Activated naive CD4-positive, alpha-beta T cell treated with anti-CD3 and anti-CD28 coated beads for 36 hours (primary cell): ENCODE measurements at regions not wholly inside any gene's neighbourhood (a gene's known extent, or its start where the extent isn't known, plus 50 kb on each side); places are given as distances from the start of the nearest gene placed in this dataset.
"Not testable (repeated sequence)": the region's sequence is repeated elsewhere in the genome, so short reads cannot be mapped to it uniquely, and the experiment has no call there.

ENCODE experiments used
- CTCF ChIA-PET: fragments of 350-600 bp; sonication (Branson Sonifier 250); formaldehyde crosslinking; loops from one replicate; lab custom pipeline; 2021; ENCODE audit warnings: antibody characterized with exemption; lab: Charles Lee
- DNase-seq: peaks from one replicate; pipeline ENCODE4 v3.0.0-alpha.2; 2020
- H3K27ac Mint-ChIP-seq: one replicate; pipeline ENCODE4 v1.8.0; 2021; ENCODE audit warnings: mild to moderate bottlenecking, mixed read lengths
- H3K27me3 Mint-ChIP-seq: one replicate; pipeline ENCODE4 v1.8.0; 2021; ENCODE audit warnings: low read depth, mixed read lengths
- H3K36me3 Mint-ChIP-seq: one replicate; pipeline ENCODE4 v1.8.0; 2021; ENCODE audit warnings: low read depth, mixed read lengths
- H3K4me1 Mint-ChIP-seq: one replicate; pipeline ENCODE4 v1.8.0; 2021; ENCODE audit warnings: low read depth, mixed read lengths
- H3K4me3 Mint-ChIP-seq: one replicate; pipeline ENCODE4 v1.8.0; 2021; ENCODE audit warnings: mild to moderate bottlenecking, moderate library complexity, mixed read lengths
- H3K9me3 Mint-ChIP-seq: one replicate; pipeline ENCODE4 v1.8.0; 2021; ENCODE audit warnings: mixed read lengths
- intact Hi-C: fragments of 100-400 bp; cut with micrococcal nuclease; formaldehyde crosslinking; loops from one replicate; pipeline ENCODE4 v1.15.1; 2023

DNA sequence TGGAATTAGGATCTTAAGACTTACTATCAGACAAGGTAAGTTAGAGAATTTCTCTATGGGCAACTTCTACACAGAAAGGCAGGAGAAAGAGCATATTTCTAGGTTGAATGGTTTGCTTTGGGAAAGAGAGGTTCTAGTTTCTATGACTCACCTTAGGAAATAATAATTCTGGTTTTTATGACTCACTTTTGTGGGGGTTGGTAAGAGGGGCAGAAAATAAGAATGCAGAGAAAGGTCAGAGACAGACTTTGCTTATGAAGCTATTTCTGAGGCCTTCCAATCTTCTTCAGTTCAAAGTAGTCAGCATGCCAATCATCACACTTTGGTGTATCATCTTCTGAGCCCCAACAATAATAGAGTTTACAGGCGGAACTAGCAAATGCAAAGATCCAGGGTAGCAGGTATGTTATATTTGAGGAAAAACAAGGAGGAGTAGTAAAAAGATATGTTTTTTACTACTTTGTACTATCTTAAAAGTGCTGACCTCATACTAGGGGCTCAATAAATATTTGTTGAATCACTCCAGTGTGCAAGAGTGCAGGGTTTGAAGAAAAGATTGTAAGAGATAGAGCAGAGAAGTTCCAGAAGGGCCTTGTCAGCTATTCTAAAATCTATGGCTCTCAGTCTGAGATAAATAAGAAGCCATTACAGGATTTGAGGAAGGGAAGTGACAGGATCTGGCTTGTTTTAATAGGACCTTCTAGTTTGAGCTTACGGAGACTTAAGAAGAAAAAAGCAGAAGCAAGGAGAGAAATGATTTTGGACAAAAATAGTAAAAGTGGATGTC is 56.7 kb upstream of the LRFN5 start:
- CTCF ChIA-PET: no interaction called here
- no peak for DNase-seq
- intact Hi-C loops: no loop called here
- Mint-ChIP-seq H3K27me3 (no peaks in the 10 kb centered on the region), H3K9me3 (peaks cover 1% of the 10 kb centered on the region), H3K4me1 (peaks cover 3% of the 10 kb centered on the region), H3K4me3 (no peak overlapping the region), H3K27ac (no peak overlapping the region), H3K36me3 (no peaks in the 10 kb centered on the region)

GRCh38 chr14:41549282-41549681 is 57.4 kb upstream of the LRFN5 start:
- Mint-ChIP-seq H3K9me3 (peaks cover 1% of the 10 kb centered on the region), H3K4me1 (peaks cover 3% of the 10 kb centered on the region), H3K27me3 (no peaks in the 10 kb centered on the region), H3K27ac (no peak overlapping the region), H3K4me3 (no peak overlapping the region), H3K36me3 (no peaks in the 10 kb centered on the region)
- intact Hi-C loops: no loop called here
- no peak for DNase-seq
- CTCF ChIA-PET: interaction anchor here (0.6 kb wide), 1 partner anchor 61 kb away, joined by 3 read pairs; no protein-coding TSS in a partner anchor

DNA sequence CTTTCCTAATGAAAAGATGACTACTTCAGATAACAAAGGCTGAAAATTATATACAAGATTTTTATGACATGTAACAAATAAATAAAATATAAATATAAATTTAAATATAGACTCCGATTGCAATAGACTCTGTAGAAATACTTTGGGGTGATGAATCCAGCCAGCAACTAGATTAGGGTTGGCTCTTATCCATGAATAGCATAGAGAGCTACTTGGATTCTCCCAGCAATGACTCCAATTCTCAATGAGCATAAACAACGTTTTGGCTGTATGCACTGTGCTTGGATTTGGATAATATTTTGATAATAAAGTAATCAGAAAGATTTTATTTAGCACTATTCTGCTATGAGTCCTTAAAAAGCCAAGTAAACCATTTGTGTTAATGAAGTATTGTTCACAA is 58.0 kb upstream of the LRFN5 start:
- no peaks in the 10 kb centered on the region for H3K27me3 Mint-ChIP-seq
- no peak overlapping the region for H3K4me3 Mint-ChIP-seq
- no peak for DNase-seq
- H3K9me3 Mint-ChIP-seq: no peaks in the 10 kb centered on the region
- CTCF ChIA-PET: no interaction called here
- H3K36me3 Mint-ChIP-seq: no peaks in the 10 kb centered on the region
- intact Hi-C loops: no loop called here
- H3K27ac Mint-ChIP-seq: no peak overlapping the region
- peaks cover 3% of the 10 kb centered on the region for H3K4me1 Mint-ChIP-seq

DNA sequence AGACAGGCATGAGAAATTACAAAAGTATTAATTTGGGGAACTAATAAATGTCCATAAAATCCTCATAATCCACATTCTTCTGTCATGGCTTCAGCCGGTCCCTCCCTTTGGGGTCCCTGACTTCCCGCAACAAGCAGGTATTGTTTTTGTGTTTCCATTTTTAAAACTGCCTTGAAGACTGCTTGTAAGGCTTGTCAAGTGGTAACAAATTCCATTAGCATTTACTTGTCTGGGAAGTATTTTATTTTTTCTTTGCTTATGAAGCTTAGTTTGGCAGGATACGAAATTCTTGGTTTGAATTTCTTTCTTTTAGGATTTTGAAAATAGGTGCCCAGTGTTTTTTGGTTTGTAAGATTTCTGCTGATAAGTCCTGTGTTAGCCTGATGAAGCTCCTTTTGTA is 65.3 kb upstream of the LRFN5 start:
- no peak overlapping the region for H3K4me3 Mint-ChIP-seq
- intact Hi-C loops: no loop called here
- peaks cover 3% of the 10 kb centered on the region for H3K36me3 Mint-ChIP-seq
- CTCF ChIA-PET: no interaction called here
- H3K27ac Mint-ChIP-seq: no peak overlapping the region
- no peak for DNase-seq
- peaks cover 12% of the 10 kb centered on the region for H3K9me3 Mint-ChIP-seq
- H3K4me1 Mint-ChIP-seq: no peaks in the 10 kb centered on the region
- no peaks in the 10 kb centered on the region for H3K27me3 Mint-ChIP-seq

DNA sequence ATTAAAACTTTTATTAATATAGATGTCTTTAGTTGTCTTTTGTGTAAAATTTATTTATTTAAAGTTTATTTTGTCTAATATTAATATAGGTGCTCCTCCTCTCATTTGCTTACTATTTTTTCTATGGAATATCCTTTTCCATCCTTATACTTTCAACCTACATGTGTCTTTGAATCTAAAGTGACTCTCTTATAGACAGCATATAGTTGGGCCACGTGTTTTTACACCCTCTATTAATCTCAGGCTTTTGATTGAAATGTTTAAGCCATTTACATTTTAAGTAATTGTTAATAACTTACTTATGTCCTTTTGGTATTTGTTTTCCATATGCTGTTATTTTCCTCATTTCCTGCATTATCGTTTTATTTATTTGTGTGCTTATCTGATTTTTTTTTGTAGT is 74.4 kb upstream of the LRFN5 start:
- no peaks in the 10 kb centered on the region for H3K27me3 Mint-ChIP-seq
- H3K4me1 Mint-ChIP-seq: no peaks in the 10 kb centered on the region
- CTCF ChIA-PET: no interaction called here
- no peaks in the 10 kb centered on the region for H3K36me3 Mint-ChIP-seq
- intact Hi-C loops: no loop called here
- DNase-seq: no peak
- H3K4me3 Mint-ChIP-seq: no peak overlapping the region
- no peak overlapping the region for H3K27ac Mint-ChIP-seq
- peaks cover 5% of the 10 kb centered on the region for H3K9me3 Mint-ChIP-seq

GRCh38 chr14:41521891-41522290 is 84.8 kb upstream of the LRFN5 start:
- no peak overlapping the region for H3K27ac Mint-ChIP-seq
- no peaks in the 10 kb centered on the region for H3K4me1 Mint-ChIP-seq
- no peaks in the 10 kb centered on the region for H3K27me3 Mint-ChIP-seq
- no peaks in the 10 kb centered on the region for H3K36me3 Mint-ChIP-seq
- no peak overlapping the region for H3K4me3 Mint-ChIP-seq
- H3K9me3 Mint-ChIP-seq: peaks cover 6% of the 10 kb centered on the region
- intact Hi-C loops: no loop called here
- CTCF ChIA-PET: no interaction called here
- DNase-seq: no peak

GRCh38 chr14:41518030-41518429 is 88.6 kb upstream of the LRFN5 start:
- H3K9me3 Mint-ChIP-seq, DNase-seq, intact Hi-C loops, H3K4me1 Mint-ChIP-seq, H3K27ac Mint-ChIP-seq, H3K4me3 Mint-ChIP-seq, CTCF ChIA-PET, H3K36me3 Mint-ChIP-seq, H3K27me3 Mint-ChIP-seq: not testable (repeated sequence)

DNA sequence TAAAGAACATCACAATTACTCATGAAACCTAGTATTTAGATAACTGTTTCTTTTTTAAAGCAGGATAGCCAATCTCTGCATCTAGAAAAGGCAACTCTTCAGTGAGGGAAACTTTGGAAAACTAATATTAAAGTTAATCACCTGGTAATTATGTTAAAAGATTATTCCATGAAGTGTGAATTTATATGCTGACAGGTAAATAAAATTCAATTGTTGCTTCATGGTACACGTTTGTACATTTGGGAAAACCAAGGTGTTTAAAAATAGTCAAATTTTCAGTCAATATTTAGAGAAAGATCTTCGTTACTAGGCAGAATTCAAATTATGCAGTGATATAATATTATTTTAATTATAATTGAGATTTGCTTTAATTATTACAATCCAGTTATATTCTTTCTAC is 100.1 kb upstream of the LRFN5 start:
- Mint-ChIP-seq H3K27ac (no peak overlapping the region), H3K27me3 (no peaks in the 10 kb centered on the region), H3K4me3 (no peak overlapping the region), H3K9me3 (no peaks in the 10 kb centered on the region), H3K36me3 (no peaks in the 10 kb centered on the region), H3K4me1 (no peaks in the 10 kb centered on the region)
- no peak for DNase-seq
- CTCF ChIA-PET: no interaction called here
- intact Hi-C loops: no loop called here

DNA sequence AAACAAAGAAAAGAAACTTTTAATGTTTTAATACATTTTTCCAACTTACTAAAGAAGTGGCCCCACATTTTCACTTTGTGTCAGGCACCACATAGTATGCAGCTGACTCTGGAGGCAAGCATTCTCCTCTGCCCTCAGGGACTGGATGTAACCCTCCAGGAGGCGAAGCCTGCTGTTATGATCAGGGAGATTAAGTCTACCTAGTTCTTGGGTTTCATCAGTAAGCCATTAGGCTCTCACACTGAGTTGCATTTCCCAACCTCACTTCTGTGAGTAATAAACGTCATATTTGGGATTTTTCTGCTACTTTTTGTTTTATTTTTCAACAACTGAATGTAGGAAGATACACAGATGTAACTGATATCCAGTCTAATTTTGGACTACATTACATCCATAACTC is 101.2 kb upstream of the LRFN5 start:
- CTCF ChIA-PET: no interaction called here
- no peak for DNase-seq
- Mint-ChIP-seq H3K27ac (no peak overlapping the region), H3K4me1 (no peaks in the 10 kb centered on the region), H3K9me3 (no peaks in the 10 kb centered on the region), H3K4me3 (no peak overlapping the region), H3K36me3 (no peaks in the 10 kb centered on the region), H3K27me3 (no peaks in the 10 kb centered on the region)
- intact Hi-C loops: no loop called here

DNA sequence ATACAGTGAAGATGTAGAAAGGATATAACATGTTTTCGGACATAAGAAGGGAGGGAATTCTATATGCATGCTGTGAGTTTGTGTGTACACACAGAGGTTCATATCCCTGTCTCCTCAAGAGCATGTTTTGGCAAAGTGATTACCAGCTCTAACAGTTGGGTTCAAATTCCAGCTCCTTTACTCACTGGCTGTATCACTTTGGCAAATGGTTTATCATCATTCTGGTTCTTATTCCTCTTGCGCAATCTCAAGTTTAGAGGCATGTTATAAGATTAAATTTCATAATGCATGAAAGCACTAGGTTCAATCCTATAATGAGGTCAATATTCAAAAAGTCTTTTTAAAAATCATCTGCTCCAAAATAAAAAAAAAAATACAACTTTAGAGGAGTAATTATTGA is 107.7 kb upstream of the LRFN5 start:
- Mint-ChIP-seq H3K27me3 (no peaks in the 10 kb centered on the region), H3K27ac (no peak overlapping the region)
- CTCF ChIA-PET: no interaction called here

DNA sequence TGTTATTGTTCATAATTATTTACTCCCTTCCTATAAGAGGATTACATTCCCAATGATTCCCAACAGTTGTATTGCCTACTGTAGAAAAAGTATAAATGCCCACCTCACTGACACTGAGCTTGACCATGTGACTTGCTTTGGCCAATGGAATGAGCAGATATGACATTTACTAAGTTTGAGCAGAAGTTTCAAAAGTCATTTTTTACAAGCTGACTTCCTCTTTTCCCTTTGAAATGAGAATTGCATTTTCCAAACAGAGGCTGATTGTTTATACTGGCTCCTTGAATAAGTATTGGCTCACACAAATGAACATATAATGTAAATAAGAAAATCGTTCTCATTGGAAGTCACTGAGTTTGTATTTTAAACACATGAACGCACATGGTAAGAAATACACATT is 116.4 kb upstream of the LRFN5 start:
- no peak overlapping the region for H3K27ac Mint-ChIP-seq
- intact Hi-C loops: no loop called here
- CTCF ChIA-PET: interaction anchor here (0.6 kb wide), 1 partner anchor 395 kb away, joined by 3 read pairs; no protein-coding TSS in a partner anchor
- DNase-seq: no peak
- no peaks in the 10 kb centered on the region for H3K27me3 Mint-ChIP-seq
- H3K4me3 Mint-ChIP-seq: no peak overlapping the region
- no peaks in the 10 kb centered on the region for H3K36me3 Mint-ChIP-seq
- H3K9me3 Mint-ChIP-seq: peaks cover 2% of the 10 kb centered on the region
- no peaks in the 10 kb centered on the region for H3K4me1 Mint-ChIP-seq

More for the DNA sequence above, 107.7 kb upstream of the LRFN5 start:
- no peaks in the 10 kb centered on the region for H3K36me3 Mint-ChIP-seq
- no peaks in the 10 kb centered on the region for H3K4me1 Mint-ChIP-seq
- intact Hi-C loops: no loop called here
- no peak overlapping the region for H3K4me3 Mint-ChIP-seq
- DNase-seq: no peak
- no peaks in the 10 kb centered on the region for H3K9me3 Mint-ChIP-seq

GRCh38 chr14:41489315-41489972 is 117.2 kb upstream of the LRFN5 start:
- CTCF ChIA-PET: no interaction called here
- Mint-ChIP-seq H3K36me3 (no peaks in the 10 kb centered on the region), H3K27me3 (no peaks in the 10 kb centered on the region), H3K27ac (no peak overlapping the region), H3K4me1 (no peaks in the 10 kb centered on the region), H3K4me3 (no peak overlapping the region), H3K9me3 (peaks cover 2% of the 10 kb centered on the region)
- intact Hi-C loops: no loop called here
- DNase-seq: no peak

- no peaks in the 10 kb centered on the region for H3K36me3 Mint-ChIP-seq
Measured at GRCh38 chr14:41488401-41488800, 118.3 kb upstream of the LRFN5 start.

More at GRCh38 chr14:41488401-41488800, 118.3 kb upstream of the LRFN5 start:
- no peak overlapping the region for H3K4me3 Mint-ChIP-seq
- H3K4me1 Mint-ChIP-seq: no peaks in the 10 kb centered on the region
- intact Hi-C loops: no loop called here
- CTCF ChIA-PET: no interaction called here
- no peak for DNase-seq
- no peak overlapping the region for H3K27ac Mint-ChIP-seq
- peaks cover 2% of the 10 kb centered on the region for H3K9me3 Mint-ChIP-seq
- H3K27me3 Mint-ChIP-seq: no peaks in the 10 kb centered on the region
